Activated T-cell treated with anti-CD3 and anti-CD28 coated beads, Interleukin-2, amount 50 U/mL, for 72 hours (primary cell): ENCODE measurements at regions not wholly inside any gene's neighbourhood (a gene's known extent, or its start where the extent isn't known, plus 50 kb on each side); places are given as distances from the start of the nearest gene placed in this dataset.
A peak's percentile ranks its signal among the peaks of the same experiment; 100 is the strongest.

Source experiments
- ATAC-seq, 2 donors: fragments of 150-1000 bp; cut with Tn5 transposase; replicated peaks in 1 of 2; 2 replicates each; pipeline ENCODE4 v1.10.0; 2021; ENCODE audit warnings: moderate library complexity in 2 of 2, mild to moderate bottlenecking in 1 of 2
- DNase-seq, 2 donors: peaks; one replicate each; pipeline ENCODE4 v3.0.0; 2021 to 2022; ENCODE audit warnings: mixed read lengths in 1 of 2
- H3K27ac Mint-ChIP-seq: one replicate; pipeline ENCODE4 v1.8.0; 2022; ENCODE audit warnings: mild to moderate bottlenecking, moderate library complexity, mixed read lengths
- H3K27me3 Mint-ChIP-seq: one replicate; pipeline ENCODE4 v1.8.0; 2022; ENCODE audit warnings: low read depth, mixed read lengths
- H3K36me3 Mint-ChIP-seq, 2 donors: one replicate each; pipeline ENCODE4 v1.8.0; 2022; ENCODE audit warnings: mixed read lengths in 2 of 2, mild to moderate bottlenecking in 1 of 2; ENCODE audit not compliant: insufficient read depth in 2 of 2
- H3K4me1 Mint-ChIP-seq: one replicate; pipeline ENCODE4 v1.8.0; 2022; ENCODE audit warnings: low read depth, mixed read lengths
- H3K4me3 Mint-ChIP-seq, 2 donors: one replicate each; pipeline ENCODE4 v1.8.0; 2022; ENCODE audit warnings: mild to moderate bottlenecking in 2 of 2, mixed read lengths in 2 of 2, moderate library complexity in 2 of 2
- H3K9me3 Mint-ChIP-seq, 2 donors: one replicate each; pipeline ENCODE4 v1.8.0; 2022; ENCODE audit warnings: mixed read lengths in 2 of 2

DNA sequence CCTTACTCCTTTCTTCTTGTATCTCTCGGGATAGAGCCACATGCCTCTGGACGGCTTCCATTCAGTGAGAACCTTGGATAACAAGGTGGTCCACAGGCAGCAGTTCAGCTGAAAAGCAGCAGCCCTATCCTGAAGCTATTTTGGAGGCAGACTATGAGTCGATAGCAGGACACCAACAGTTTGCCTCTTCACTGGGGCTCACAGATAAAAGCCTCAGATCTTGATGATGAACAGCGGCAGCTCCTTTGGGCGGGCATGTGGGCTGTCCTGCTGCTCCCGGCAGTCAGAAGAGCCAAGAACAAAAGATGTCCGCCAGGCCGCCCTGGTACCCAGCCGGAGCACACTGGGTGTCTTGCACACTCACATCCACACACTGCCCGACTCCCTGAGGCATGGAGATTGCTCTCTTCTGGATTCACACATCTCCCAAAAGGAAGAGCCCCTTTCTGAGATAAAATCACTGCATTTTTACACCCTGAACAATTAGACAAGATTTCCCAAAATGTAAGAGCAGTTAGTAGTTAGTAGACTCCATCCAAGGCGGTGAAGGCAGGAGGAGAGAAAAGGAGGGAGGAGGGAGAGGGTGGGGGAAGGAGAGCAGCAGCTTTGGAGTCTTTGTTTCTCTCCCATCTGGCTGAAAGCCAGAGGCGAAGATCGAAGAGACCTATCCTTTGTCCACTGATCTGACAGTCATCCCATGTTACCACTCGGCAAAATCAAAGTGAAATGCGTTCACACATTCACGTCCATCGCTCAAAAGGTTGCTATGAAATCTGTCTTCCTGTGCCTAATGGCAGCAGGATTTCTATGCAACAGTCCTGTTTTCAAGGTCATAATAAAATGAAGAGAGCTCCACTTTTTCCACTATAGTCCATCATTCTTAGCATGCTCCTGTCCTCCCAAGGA lies 90.1 kb upstream of the KLF7 start:
- no peak overlapping the region for H3K4me3 Mint-ChIP-seq
- H3K36me3 Mint-ChIP-seq = no peaks in the 10 kb centered on the region
- H3K4me1 Mint-ChIP-seq = peaks cover 51% of the 10 kb centered on the region
- no peaks in the 10 kb centered on the region for H3K9me3 Mint-ChIP-seq
- H3K27me3 Mint-ChIP-seq = peaks cover 31% of the 10 kb centered on the region
- no peak overlapping the region for H3K27ac Mint-ChIP-seq
- no peak for DNase-seq
- ATAC-seq = no peak

DNA sequence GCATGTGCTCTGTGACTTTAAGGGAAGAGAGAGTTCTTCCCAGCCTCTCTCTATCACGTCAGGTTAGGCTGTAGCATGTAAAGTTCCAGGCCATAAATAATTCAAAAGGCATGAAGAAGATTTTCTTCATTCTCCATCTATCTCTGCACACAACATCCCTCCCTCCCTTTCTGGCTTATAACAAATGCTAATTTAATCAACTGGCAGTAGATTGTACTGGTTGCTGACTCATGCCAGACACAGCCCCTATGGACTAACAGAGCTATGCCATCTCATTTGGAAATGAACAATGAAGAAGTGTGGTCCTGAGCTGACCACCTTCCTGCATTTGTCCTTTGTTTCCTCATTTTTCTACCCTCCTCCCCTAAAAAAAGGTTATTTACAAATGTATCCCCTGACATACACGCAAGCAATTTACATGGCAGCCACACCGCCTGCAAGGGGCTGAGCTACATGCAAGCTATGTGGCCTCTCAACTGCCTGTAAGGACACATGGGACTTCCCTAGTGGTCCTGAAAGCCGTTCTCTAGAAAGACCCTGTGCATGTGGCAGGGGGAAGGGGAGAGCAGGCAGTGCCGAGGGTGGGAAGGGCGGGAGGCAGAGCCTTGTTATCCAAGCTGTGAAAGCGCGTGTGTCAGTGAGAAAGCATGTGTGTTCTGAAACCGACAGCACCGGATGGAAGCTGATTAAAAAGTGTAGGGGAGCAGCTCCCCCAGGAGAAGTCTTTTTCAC lies 90.9 kb upstream of the KLF7 start:
- no peak overlapping the region for H3K27ac Mint-ChIP-seq
- no peak overlapping the region for H3K4me3 Mint-ChIP-seq
- DNase-seq = no peak
- no peaks in the 10 kb centered on the region for H3K9me3 Mint-ChIP-seq
- ATAC-seq = no peak
- no peaks in the 10 kb centered on the region for H3K36me3 Mint-ChIP-seq
- H3K4me1 Mint-ChIP-seq = peaks cover 43% of the 10 kb centered on the region
- H3K27me3 Mint-ChIP-seq = peaks cover 31% of the 10 kb centered on the region

DNA sequence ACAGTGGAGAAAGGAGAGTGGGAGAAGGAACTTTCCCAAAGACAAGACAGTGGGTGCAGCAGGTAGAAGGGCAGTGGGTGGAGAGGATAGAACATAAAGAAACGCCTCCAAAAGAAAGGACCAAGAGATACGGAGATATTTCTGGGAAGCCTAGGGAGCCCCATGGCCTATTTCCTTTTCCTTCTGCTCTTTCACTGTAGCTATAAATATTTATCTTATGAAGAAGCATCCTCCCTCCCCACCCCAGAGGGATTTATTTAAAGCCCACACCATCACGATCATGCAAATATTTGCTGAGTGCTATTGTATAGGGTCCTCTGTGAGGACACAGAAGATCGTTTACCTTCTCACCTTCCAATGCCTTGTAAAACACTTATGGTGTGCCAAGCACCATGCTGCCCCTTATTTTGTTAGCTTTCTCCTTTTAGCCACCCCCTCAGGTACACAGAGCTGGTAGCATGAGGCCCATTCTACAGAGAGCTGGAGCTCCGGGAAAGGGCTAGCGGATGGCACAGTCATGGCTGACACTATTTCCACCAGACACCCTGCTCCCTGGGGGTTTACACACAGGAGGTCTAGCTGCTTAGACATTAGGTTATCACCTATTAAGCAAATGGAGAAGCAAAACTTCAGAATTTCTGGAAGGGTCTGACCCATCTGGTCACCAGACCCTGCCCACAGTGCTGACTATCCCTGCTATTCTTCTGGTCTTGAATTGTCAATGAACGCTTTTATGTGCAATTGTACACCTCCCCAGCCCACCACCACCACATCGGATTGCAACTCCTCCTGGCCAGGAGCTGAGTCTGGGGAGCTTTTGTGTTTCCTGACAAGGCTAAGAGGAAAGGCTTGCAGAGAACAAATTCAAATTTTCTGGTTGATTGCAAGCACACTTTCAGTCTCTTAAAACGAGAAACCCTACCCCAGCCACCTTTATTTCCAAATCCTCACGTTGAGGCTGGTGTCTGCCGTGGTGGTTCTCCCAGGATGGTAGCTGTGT lies 91.8 kb upstream of the KLF7 start:
- H3K36me3 Mint-ChIP-seq = no peaks in the 10 kb centered on the region
- no peak for DNase-seq
- H3K4me1 Mint-ChIP-seq = peaks cover 34% of the 10 kb centered on the region
- H3K9me3 Mint-ChIP-seq = no peaks in the 10 kb centered on the region
- no peak for ATAC-seq
- H3K4me3 Mint-ChIP-seq = no peak overlapping the region
- H3K27ac Mint-ChIP-seq = no peak overlapping the region
- H3K27me3 Mint-ChIP-seq = peaks cover 31% of the 10 kb centered on the region

DNA sequence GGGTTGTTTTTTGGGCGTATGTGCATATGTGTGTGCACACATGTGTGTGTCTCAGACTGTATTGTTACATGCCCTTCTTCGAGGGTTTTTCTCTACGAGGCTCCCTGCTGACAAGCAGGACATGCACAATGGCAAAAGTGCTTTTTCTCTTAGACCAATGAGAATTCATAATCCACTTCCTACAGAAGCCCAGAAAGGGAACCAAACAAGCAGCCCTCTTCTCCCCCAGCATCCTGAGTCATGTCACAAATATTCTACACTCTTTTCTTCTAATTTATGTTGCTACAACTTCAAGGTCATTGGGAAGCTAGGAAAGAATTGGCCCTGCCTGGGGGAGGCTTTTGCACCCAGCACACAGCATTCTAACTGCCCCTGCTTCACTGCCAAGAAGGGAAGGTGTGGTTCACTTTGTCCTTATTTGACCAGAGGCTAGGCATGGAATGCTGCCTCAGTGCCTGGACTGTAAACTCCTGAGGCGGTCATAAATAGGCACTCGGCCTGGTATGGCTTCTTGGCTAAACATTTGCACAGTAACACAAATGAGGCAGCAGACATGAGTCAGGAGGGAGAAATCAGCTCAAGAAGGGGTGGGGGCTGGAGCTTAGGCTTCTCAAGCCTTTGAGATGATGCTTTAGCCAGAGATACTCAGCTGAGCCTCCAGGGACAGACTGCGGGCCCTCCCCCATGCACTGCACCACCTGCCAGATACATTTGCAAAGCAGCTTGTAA lies 92.7 kb upstream of the KLF7 start:
- H3K36me3 Mint-ChIP-seq = no peaks in the 10 kb centered on the region
- H3K9me3 Mint-ChIP-seq = no peaks in the 10 kb centered on the region
- no peak overlapping the region for H3K4me3 Mint-ChIP-seq
- ATAC-seq (no peak), DNase-seq (no peak)
- H3K27me3 Mint-ChIP-seq = peaks cover 30% of the 10 kb centered on the region
- peaks cover 25% of the 10 kb centered on the region for H3K4me1 Mint-ChIP-seq
- H3K27ac Mint-ChIP-seq = no peak overlapping the region

DNA sequence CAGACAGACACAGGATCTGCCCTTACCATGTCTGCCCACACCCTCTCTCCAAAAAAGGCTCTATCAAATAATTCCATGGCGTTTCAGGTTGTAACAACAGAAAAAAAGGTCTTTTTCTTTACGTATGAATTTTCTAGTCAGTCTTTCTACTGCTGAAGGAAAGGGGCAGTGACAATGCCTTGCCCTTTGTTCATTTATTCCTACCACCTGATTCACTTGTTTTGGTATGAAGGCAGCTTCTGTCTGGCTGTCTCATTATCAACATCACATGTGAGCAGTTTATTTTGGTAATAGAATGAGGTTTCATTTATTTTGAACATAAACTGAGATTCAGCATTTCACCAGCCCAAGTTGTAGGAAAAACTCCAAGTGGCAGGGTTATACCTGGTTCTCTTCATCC lies 94.3 kb upstream of the KLF7 start:
- ATAC-seq (peak in 1 of 2 donors; percentile 28), DNase-seq (no peak)
- Mint-ChIP-seq H3K4me1 (peaks cover 9% of the 10 kb centered on the region), H3K27me3 (peaks cover 23% of the 10 kb centered on the region), H3K27ac (peak overlapping the region; percentile 24), H3K36me3 (no peaks in the 10 kb centered on the region), H3K9me3 (peaks cover 0 to under 1% of the 10 kb centered on the region in 2 donors), H3K4me3 (no peak overlapping the region)

DNA sequence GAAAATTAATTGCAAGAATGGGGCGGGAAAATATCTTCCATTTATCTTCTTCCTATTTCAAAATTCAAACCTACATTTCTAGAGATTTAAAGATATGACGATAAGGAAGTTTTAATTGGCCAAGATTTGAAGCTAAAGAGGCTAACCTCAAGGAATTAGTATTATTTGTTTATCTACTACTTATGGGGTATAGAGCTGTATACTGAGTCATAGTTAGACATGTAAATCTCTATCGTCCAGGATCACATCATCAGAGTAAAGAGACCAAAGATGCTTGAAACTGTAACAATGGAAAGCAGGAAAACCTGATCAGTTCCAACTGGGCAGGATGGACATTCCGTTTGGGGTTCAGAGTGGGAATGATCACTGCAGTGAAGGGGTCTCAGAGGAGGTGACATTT lies 95.2 kb upstream of the KLF7 start:
- ATAC-seq (no peak), DNase-seq (no peak)
- Mint-ChIP-seq H3K27me3 (peaks cover 14% of the 10 kb centered on the region), H3K27ac (no peak overlapping the region), H3K9me3 (peaks cover 3 to 4% of the 10 kb centered on the region in 2 donors), H3K4me3 (no peak overlapping the region), H3K36me3 (peaks cover 0 to 1% of the 10 kb centered on the region in 2 donors), H3K4me1 (peaks cover 3% of the 10 kb centered on the region)

DNA sequence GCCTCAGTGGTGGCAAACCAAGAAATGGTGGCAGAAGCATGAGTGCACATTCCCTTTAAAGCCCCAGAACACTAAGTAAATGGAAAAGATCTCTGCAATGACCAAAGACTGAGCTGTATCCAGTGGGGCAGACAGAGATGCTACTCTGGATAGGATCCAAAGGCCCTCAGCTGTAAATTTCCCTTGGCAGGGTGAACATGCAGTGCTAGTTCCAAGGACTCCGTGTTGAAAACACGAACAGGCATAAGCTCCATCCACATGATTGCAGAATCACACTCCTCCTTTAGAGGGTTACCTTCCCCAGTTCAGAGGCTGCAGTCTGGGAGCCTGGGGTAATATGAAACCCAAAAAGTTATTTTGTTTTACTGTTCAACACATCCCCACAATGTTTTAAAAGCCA lies 98.6 kb upstream of the KLF7 start:
- Mint-ChIP-seq H3K4me1 (peaks cover 6% of the 10 kb centered on the region), H3K27me3 (peaks cover 13% of the 10 kb centered on the region), H3K9me3 (peaks cover 3 to 4% of the 10 kb centered on the region in 2 donors), H3K36me3 (peaks cover 0 to 1% of the 10 kb centered on the region in 2 donors), H3K4me3 (no peak overlapping the region), H3K27ac (no peak overlapping the region)
- DNase-seq = no peak
- ATAC-seq = no peak

DNA sequence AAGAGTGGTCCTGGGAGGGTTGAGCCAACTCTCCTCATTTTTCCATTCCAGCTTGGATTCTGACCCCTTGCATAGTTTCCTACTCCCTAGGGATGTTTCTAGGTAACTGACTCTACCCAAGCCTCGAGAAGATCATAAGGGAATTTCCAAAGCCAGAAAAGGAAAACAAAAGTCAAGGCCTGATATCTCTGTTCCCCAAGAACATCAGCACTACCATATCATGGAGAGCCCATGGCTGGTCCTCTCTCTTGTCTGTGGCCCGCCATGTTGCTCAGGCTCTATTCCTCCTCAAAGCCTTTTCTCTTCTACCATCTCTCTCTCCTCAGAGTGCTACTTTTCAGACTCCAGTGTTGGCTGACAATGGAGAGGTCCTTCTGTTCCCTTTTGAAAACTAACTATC lies 99.6 kb upstream of the KLF7 start:
- Mint-ChIP-seq H3K27ac (no peak overlapping the region), H3K4me3 (no peak overlapping the region), H3K9me3 (peaks cover 3 to 4% of the 10 kb centered on the region in 2 donors), H3K27me3 (peaks cover 3% of the 10 kb centered on the region), H3K4me1 (peaks cover 6% of the 10 kb centered on the region), H3K36me3 (peaks cover 0 to 1% of the 10 kb centered on the region in 2 donors)
- DNase-seq (no peak), ATAC-seq (no peak)

DNA sequence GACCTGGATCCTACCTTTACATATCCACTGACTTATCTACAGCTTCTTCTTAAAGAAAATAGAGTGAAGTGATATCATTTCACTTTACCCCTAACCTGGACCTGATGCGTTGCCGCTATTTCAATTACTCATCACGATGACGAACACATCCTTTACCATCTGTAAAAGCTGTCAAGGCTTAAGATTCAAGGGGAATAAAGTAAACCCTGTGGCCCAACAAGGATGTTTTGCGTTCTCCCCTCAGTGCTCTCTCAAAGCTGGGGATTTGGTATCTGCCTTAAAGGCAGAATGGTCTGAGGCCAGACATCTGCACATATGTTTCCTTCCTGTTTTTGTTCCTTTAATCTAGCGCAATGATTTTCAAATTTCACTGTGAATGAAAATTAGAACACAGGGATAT lies 100.1 kb upstream of the KLF7 start:
- H3K4me1 Mint-ChIP-seq = peaks cover 6% of the 10 kb centered on the region
- H3K27ac Mint-ChIP-seq = no peak overlapping the region
- peak; percentile 71 to 77 for ATAC-seq
- no peaks in the 10 kb centered on the region for H3K27me3 Mint-ChIP-seq
- no peak for DNase-seq
- H3K36me3 Mint-ChIP-seq = peaks cover 0 to 1% of the 10 kb centered on the region in 2 donors
- H3K9me3 Mint-ChIP-seq = peaks cover 3 to 4% of the 10 kb centered on the region in 2 donors
- H3K4me3 Mint-ChIP-seq = no peak overlapping the region

DNA sequence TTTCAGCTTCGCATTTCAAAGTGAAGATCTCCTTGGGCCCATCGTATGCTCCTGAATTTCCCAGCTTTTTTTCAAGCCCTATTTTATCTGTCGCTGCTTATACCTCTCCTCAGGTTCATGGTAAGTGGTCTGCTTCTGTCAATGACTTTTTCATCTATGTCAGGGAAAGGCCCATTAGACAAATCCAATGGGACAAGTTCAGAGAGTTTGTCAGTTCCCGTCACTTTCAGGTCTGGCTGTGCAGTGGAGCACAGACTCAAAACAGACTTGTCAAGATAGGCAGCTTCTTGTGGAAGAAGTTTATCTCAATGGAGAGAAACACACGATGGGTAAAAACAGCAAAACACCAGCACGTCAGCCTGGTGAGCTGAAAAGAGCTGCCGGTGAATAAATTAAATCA lies 100.9 kb upstream of the KLF7 start:
- H3K4me3 Mint-ChIP-seq = no peak overlapping the region
- no peak overlapping the region for H3K27ac Mint-ChIP-seq
- peaks cover 6% of the 10 kb centered on the region for H3K4me1 Mint-ChIP-seq
- H3K9me3 Mint-ChIP-seq = peaks cover 3 to 4% of the 10 kb centered on the region in 2 donors
- H3K27me3 Mint-ChIP-seq = no peaks in the 10 kb centered on the region
- DNase-seq (no peak), ATAC-seq (no peak)
- H3K36me3 Mint-ChIP-seq = peaks cover 0 to 1% of the 10 kb centered on the region in 2 donors

DNA sequence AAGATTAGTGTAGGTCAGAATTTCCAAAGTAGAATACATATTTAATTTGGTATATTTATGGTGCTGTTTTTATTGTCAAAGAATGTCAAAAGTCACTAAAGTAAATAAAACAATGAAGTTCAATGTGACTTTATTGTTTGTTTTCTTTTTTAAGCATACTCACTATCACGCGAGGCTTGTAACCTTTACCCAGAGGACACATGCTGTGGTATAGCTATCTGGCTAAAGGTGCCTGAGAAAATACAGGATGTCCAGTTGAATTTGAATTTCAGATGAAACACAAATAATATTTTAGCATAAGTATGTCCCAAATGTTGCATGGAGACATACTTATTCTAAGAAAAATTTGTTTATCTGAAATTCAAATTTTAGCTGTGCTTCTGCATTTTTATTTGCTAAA lies 103.3 kb upstream of the KLF7 start:
- Mint-ChIP-seq H3K4me3 (no peak overlapping the region), H3K27me3 (no peaks in the 10 kb centered on the region)
- no peak for ATAC-seq

DNA sequence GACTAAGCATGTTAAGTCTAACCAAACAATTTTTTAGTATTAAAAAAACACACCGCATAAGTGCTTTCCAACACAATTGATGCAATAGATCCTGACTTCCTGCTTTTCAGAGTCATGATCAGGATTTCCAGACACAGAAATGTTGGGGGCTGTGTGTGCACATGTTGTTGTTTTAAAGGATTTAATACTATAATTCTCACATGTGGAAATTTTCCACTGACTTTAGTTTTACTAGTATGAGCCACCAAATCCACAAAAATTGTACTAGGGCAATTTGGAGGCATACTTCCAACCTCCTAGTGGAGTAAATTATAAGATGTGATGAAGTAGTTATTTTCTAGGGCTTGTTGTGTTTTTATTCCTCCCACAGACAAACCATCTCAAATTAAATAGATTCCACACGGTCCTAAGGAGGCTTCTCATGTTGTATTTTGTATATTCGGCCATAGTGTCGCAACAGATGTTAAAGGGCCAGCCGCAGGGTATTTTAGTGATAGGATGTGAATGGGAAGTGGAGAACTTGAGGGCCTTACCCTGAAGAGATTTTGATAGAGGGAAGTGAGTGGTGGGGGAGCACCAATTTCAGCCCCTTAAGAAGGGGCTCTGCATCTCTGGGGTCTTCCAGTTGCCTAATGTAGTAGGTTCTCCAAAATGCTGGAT lies 108.9 kb upstream of the KLF7 start:
- ATAC-seq = no peak
- no peak overlapping the region for H3K27ac Mint-ChIP-seq
- DNase-seq = no peak
- no peaks in the 10 kb centered on the region for H3K27me3 Mint-ChIP-seq
- H3K4me3 Mint-ChIP-seq = no peak overlapping the region
- H3K36me3 Mint-ChIP-seq = peaks cover 0 to 2% of the 10 kb centered on the region in 2 donors
- peaks cover 8% of the 10 kb centered on the region for H3K4me1 Mint-ChIP-seq
- peaks cover 0 to 2% of the 10 kb centered on the region in 2 donors for H3K9me3 Mint-ChIP-seq

More for the DNA sequence above, 103.3 kb upstream of the KLF7 start:
- Mint-ChIP-seq H3K9me3 (peaks cover 3 to 4% of the 10 kb centered on the region in 2 donors), H3K27ac (no peak overlapping the region), H3K4me1 (peaks cover 6% of the 10 kb centered on the region), H3K36me3 (peaks cover 0 to 1% of the 10 kb centered on the region in 2 donors)
- DNase-seq = no peak
